ENCODE measurements at regions not wholly inside any gene's neighbourhood (a gene's known extent, or its start where the extent isn't known, plus 50 kb on each side); places are given as distances from the start of the nearest gene placed in this dataset.

DNA sequence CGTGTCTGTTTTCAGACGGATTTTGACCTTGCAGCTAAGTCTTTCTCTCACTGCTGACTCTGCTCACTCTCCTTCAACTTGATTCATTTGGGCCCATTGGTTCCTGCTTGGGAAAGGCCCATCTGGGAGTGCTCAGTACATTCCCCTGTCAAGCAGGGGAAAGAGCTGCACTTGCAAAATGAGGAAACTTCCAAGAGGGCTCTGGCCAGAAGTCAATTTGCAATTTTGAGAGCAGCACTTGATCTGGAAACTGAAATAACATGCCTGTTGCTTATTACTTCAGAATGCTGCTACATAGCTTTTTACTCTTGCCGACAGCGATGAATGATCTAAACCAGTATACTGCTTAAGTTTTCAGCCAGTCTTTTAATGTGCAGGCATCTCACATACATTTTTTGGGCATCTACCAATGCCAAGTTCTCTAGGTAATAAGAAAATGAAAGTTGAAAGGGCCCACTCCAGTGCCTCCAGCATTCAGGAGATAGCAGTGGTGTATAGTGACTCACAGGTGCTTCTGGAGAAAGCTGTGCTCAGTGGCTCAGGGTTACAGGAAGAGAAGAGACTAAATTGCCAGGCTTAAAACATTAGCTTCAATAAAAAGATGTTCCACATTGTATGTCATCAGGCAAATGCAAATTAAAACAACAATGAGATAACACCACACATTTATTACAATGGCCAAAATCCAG is 70.1 kb upstream of the RORA start:
- no peak for TF ChIP-seq MAFK (IDR thresholded peaks at IDR 0.05; ENCODE audit: low read depth, low read length)
- TF ChIP-seq, protein P1, sequence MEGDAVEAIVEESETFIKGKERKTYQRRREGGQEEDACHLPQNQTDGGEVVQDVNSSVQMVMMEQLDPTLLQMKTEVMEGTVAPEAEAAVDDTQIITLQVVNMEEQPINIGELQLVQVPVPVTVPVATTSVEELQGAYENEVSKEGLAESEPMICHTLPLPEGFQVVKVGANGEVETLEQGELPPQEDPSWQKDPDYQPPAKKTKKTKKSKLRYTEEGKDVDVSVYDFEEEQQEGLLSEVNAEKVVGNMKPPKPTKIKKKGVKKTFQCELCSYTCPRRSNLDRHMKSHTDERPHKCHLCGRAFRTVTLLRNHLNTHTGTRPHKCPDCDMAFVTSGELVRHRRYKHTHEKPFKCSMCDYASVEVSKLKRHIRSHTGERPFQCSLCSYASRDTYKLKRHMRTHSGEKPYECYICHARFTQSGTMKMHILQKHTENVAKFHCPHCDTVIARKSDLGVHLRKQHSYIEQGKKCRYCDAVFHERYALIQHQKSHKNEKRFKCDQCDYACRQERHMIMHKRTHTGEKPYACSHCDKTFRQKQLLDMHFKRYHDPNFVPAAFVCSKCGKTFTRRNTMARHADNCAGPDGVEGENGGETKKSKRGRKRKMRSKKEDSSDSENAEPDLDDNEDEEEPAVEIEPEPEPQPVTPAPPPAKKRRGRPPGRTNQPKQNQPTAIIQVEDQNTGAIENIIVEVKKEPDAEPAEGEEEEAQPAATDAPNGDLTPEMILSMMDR (conservative IDR thresholded peaks at IDR 0.05; ENCODE audit: low read depth, low read length): no peak
- TF ChIP-seq POLR2A (IDR thresholded peaks at IDR 0.05; ENCODE audit: low read depth, low read length): no peak
